Keratinocyte (primary cell): ENCODE measurements at regions not wholly inside any gene's neighbourhood (a gene's known extent, or its start where the extent isn't known, plus 50 kb on each side); places are given as distances from the start of the nearest gene placed in this dataset.

Experiments used
- DNase-seq: peaks from one replicate; pipeline ENCODE4 v3.0.0-alpha.2; 2011; ENCODE audit warnings: low read depth, missing footprints, low spot score
- FAIRE-seq: peaks from 2 replicates; lab custom pipeline; 2011; peaks lifted over from hg19 to GRCh38; lab: Jason Lieb, UNC
- H2AFZ ChIP-seq: 2 replicates; pipeline ENCODE4 v1.6.0; 2012; ENCODE audit warnings: low read length, control low read depth, inconsistent platforms; ENCODE audit not compliant: control insufficient read depth
- H3K27ac ChIP-seq: 2 replicates; pipeline ENCODE4 v1.5.1; 2011; ENCODE audit warnings: low read length; ENCODE audit not compliant: control insufficient read depth, insufficient read depth
- H3K27me3 ChIP-seq: 3 replicates; pipeline ENCODE4 v1.6.0; 2011; ENCODE audit warnings: low read length; ENCODE audit not compliant: control insufficient read depth, insufficient read depth; ENCODE audit errors: extremely low read depth
- H3K36me3 ChIP-seq, 2 experiments: 2 replicates in 1 of 2; 3 replicates in 1 of 2; pipeline ENCODE4 v1.5.1; 2011; ENCODE audit warnings: low read length in 2 of 2, mild to moderate bottlenecking in 1 of 2; ENCODE audit not compliant: control insufficient read depth in 2 of 2, insufficient read depth in 2 of 2; ENCODE audit errors: extremely low read depth in 1 of 2
- H3K4me1 ChIP-seq: 3 replicates; pipeline ENCODE4 v1.5.1; 2011; ENCODE audit warnings: low read length; ENCODE audit not compliant: control insufficient read depth, insufficient read depth; ENCODE audit errors: extremely low read depth
- H3K4me2 ChIP-seq: 3 replicates; pipeline ENCODE4 v1.6.0; 2011; ENCODE audit warnings: low read depth, low read length; ENCODE audit not compliant: control insufficient read depth, insufficient read depth; ENCODE audit errors: extremely low read depth
- H3K4me3 ChIP-seq, 3 experiments: fragments of 200-600 bp in 1 of 3; sonication (generic) in 1 of 3; 2 replicates in 2 of 3; 3 replicates in 1 of 3; pipeline ENCODE4 v1.5.1; 2011 to 2016; ENCODE audit warnings: low read length in 3 of 3, mild to moderate bottlenecking in 3 of 3, control low read depth in 2 of 3, inconsistent platforms in 1 of 3, low read depth in 1 of 3, mixed read lengths in 1 of 3, mixed run types in 1 of 3, moderate library complexity in 1 of 3; ENCODE audit not compliant: control insufficient read depth in 2 of 3, insufficient read depth in 2 of 3; ENCODE audit errors: extremely low read depth in 1 of 3
- H3K79me2 ChIP-seq: 2 replicates; pipeline ENCODE4 v1.6.0; 2012; ENCODE audit warnings: low read length; ENCODE audit not compliant: control insufficient read depth, insufficient read depth
- H3K9ac ChIP-seq: 3 replicates; pipeline ENCODE4 v1.6.0; 2011; ENCODE audit warnings: low read length; ENCODE audit not compliant: control insufficient read depth, insufficient read depth; ENCODE audit errors: extremely low read depth
- H3K9me1 ChIP-seq: 3 replicates; pipeline ENCODE4 v1.6.0; 2011; ENCODE audit warnings: low read length; ENCODE audit not compliant: control insufficient read depth, insufficient read depth; ENCODE audit errors: extremely low read depth
- H3K9me3 ChIP-seq: 2 replicates; pipeline ENCODE4 v1.5.1; 2012; ENCODE audit warnings: low read depth, low read length; ENCODE audit not compliant: control insufficient read depth
- H4K20me1 ChIP-seq: 3 replicates; pipeline ENCODE4 v1.6.0; 2011; ENCODE audit warnings: low read length; ENCODE audit not compliant: control insufficient read depth, insufficient read depth; ENCODE audit errors: extremely low read depth
- CTCF ChIP-seq, 3 experiments: IDR thresholded peaks in 1 of 3; conservative IDR thresholded peaks in 1 of 3; optimal IDR thresholded peaks in 1 of 3; 2 replicates in 2 of 3; 3 replicates in 1 of 3; pipeline versions ENCODE3 to v1.5.1; 2011; ENCODE audit warnings: low read length in 3 of 3, mild to moderate bottlenecking in 3 of 3, moderate library complexity in 2 of 3, control low read depth in 1 of 3, inconsistent platforms in 1 of 3; ENCODE audit not compliant: insufficient read depth in 2 of 3; ENCODE audit errors: extremely low read depth in 1 of 3
- EZH2 ChIP-seq: IDR thresholded peaks from one replicate; pipeline ENCODE4 v1.6.1; 2012; ENCODE audit warnings: inconsistent platforms, mild to moderate bottlenecking, low read length, moderate library complexity
- dilution Hi-C: fragments of 300-500 bp; cut with MboI; formaldehyde crosslinking; loops from one replicate; pipeline ENCODE4 v1.7.0; 2020; ENCODE audit warnings: low sequenced_read_pairs; ENCODE audit not compliant: extremely low pct_ligation_motif_present

DNA sequence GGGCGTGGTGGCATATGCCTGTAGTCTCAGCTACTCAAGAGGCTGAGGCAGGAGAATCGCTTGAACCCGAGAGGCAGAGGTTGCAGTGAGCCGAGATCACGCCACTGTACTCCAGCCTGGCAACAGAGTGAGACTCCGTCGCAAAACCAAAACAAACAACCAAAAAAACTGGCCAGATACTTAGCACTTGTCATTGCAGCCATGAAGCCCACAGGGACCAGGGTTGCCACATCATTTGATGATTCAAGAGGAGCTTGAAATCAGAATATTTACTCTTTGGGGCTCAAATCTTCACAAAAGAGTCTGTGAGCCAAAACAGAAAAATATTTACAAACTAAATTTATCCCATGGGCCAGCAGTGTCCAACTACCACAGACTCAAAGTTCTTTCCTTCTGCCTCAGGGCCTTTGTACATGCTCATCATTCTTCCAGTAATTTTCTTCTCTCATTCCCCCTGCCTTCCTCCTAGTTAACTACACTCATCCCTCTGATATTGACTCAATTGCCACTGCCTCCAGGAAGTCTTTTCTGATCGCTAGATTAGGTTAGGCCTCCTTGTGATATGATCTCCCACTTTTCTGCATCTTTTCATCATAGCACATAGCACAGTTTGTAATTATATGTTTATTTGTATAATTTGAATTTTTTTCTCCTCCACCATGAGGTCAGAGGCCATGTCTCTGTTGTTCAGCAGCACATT lies 130.8 kb upstream of the PLEKHG7 start:
- Histone ChIP-seq H3K36me3 (no peaks in the 10 kb centered on the region), H3K79me2 (no peaks in the 10 kb centered on the region), H3K4me1 (peaks cover 27% of the 10 kb centered on the region), H3K4me2 (no peak overlapping the region), H3K27ac (no peak overlapping the region), H3K9ac (no peak overlapping the region), H3K27me3 (no peaks in the 10 kb centered on the region), H3K9me1 (no peaks in the 10 kb centered on the region), H3K9me3 (no peaks in the 10 kb centered on the region), H3K4me3 (no peak overlapping the region), H4K20me1 (no peaks in the 10 kb centered on the region), H2AFZ (no peak overlapping the region)
- DNase-seq (no peak), FAIRE-seq (no peak)
- dilution Hi-C loops: no loop called here
- TF ChIP-seq CTCF (optimal IDR thresholded peaks at IDR 0.05 in 1 of 3, IDR thresholded peaks at IDR 0.05 in 1 of 3, conservative IDR thresholded peaks at IDR 0.05 in 1 of 3; ENCODE audit: extremely low read depth in 1 of 3, insufficient read depth in 2 of 3, low read length in 3 of 3) (no peak), EZH2 (no peak)

DNA sequence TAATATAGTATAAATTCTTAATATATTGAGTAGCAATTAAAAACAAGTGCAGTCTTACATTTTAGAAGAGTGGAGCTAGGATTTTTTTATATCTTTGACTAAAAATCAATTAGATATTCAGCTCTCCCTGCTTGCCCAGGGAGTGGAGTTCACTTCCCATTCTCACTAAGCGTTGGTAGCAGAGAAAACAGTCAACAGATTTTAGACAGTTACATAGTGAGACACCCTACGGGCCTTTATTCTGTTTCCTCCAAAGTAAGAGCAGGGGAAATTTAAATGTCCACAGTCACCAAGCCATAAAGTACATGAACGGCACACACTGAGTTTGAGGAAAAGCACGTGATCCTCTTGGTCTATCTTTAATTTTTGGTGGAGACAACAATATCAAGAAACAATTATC lies 131.6 kb upstream of the PLEKHG7 start:
- FAIRE-seq (no peak), DNase-seq (no peak)
- no peaks in the 10 kb centered on the region for H3K79me2 ChIP-seq
- H3K27ac ChIP-seq: no peak overlapping the region
- H3K9me3 ChIP-seq: no peaks in the 10 kb centered on the region
- dilution Hi-C loops: no loop called here
- H2AFZ ChIP-seq: no peak overlapping the region
- no peak overlapping the region for H3K4me2 ChIP-seq
- no peaks in the 10 kb centered on the region for H3K9me1 ChIP-seq
- H3K4me3 ChIP-seq: no peak overlapping the region
- H4K20me1 ChIP-seq: no peaks in the 10 kb centered on the region
- H3K4me1 ChIP-seq: peaks cover 27% of the 10 kb centered on the region
- H3K36me3 ChIP-seq: no peaks in the 10 kb centered on the region
- H3K27me3 ChIP-seq: no peaks in the 10 kb centered on the region
- no peak for TF ChIP-seq CTCF (optimal IDR thresholded peaks at IDR 0.05 in 1 of 3, IDR thresholded peaks at IDR 0.05 in 1 of 3, conservative IDR thresholded peaks at IDR 0.05 in 1 of 3; ENCODE audit: extremely low read depth in 1 of 3, insufficient read depth in 2 of 3, low read length in 3 of 3)
- no peak for TF ChIP-seq EZH2
- H3K9ac ChIP-seq: no peak overlapping the region
